ENCODE measurements at regions not wholly inside any gene's neighbourhood (a gene's known extent, or its start where the extent isn't known, plus 50 kb on each side); places are given as distances from the start of the nearest gene placed in this dataset.

DNA sequence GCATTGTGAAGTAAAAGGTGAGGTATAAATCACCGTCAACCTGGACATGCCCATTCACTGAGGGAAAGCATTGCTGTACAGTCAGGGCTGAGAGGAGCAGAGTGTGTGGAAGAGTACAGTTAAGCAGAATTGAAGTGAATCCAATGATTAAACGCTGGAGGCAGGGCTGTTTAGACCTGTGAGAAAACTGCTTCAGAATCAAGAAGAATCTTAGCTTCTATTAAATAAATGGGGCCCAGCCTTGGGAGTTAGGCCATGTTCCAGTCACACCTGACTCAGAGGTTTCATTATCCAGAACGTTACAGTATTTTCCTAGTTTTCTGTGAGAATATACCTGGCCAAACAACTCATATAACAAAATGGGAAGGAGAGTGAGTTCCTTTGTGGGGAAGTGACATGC lies 86.9 kb downstream of the ATP23 start:
- H3K36me3 ChIP-seq: no peaks in the 10 kb centered on the region
- H3K9me3 ChIP-seq: no peaks in the 10 kb centered on the region
- no peaks in the 10 kb centered on the region for H3K4me1 ChIP-seq
- TF ChIP-seq, protein P1, sequence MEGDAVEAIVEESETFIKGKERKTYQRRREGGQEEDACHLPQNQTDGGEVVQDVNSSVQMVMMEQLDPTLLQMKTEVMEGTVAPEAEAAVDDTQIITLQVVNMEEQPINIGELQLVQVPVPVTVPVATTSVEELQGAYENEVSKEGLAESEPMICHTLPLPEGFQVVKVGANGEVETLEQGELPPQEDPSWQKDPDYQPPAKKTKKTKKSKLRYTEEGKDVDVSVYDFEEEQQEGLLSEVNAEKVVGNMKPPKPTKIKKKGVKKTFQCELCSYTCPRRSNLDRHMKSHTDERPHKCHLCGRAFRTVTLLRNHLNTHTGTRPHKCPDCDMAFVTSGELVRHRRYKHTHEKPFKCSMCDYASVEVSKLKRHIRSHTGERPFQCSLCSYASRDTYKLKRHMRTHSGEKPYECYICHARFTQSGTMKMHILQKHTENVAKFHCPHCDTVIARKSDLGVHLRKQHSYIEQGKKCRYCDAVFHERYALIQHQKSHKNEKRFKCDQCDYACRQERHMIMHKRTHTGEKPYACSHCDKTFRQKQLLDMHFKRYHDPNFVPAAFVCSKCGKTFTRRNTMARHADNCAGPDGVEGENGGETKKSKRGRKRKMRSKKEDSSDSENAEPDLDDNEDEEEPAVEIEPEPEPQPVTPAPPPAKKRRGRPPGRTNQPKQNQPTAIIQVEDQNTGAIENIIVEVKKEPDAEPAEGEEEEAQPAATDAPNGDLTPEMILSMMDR (IDR thresholded peaks at IDR 0.05; ENCODE audit: low read depth, low read length): no peak
- H3K4me3 ChIP-seq (ENCODE audit: low read depth, low read length): no peak overlapping the region
- no peak for DNase-seq
- 0 out of 2 replicates have a peak, but pooled peaks cover 7% of the 10 kb centered on the region for H3K27me3 ChIP-seq

DNA sequence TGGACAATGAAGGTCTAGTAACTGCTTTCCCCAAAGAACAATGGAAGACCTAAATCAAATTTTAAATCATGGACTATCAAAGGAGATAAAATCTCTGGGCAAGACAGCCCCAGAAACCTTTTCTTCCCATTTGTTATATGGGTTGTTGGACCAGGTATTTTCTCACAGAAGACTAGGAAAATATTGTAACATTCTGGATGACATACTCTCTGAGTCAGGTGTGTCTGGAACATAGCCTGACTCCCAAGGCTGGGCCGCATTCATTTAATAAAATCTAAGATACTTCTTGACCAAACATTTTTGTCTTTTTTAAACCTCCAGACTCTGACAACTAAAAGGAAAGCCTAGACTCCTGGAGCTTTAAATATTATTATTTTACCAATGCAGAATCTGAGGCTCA lies 87.9 kb downstream of the ATP23 start:
- Histone ChIP-seq H3K9me3 (no peaks in the 10 kb centered on the region), H3K4me1 (no peaks in the 10 kb centered on the region), H3K36me3 (no peaks in the 10 kb centered on the region), H3K4me3 (ENCODE audit: low read depth, low read length) (no peak overlapping the region), H3K27me3 (0 out of 2 replicates have a peak, but pooled peaks cover 7% of the 10 kb centered on the region)
- no peak for DNase-seq
- TF ChIP-seq, protein P1 (IDR thresholded peaks at IDR 0.05; ENCODE audit: low read depth, low read length): no peak

DNA sequence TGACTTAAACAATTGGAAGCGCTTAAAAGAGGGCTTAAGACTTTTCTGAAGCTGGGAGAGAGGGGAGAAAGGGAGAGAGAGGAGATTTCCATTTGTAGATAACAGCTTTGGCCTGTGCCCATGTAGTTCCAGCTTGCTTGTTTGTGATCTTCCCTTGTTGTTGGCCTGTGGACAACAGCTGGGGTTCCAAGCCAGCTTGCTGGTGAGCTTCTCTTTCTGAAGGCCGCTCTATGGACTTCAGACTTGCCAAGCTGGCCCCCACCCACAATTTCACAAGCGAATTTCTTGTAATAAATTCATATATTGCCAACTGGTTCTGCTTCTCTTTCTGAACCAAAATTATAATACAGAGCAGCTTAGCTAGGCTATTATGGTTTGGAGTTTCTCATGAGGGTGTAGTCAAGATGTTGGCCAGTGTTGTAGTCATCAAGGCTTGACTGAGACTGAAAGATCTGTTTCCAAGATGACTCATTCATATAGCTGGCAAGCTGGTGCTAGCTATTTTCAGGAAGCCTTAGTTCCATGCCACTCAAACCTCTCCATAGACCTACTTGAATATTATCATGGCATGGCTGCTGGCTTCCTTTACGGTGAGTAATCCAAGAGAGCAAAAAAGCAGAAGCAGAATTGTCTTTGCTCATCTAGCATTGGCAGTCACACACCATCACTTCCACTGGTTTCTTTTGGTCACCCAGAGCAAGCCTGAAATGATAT lies 89.4 kb downstream of the ATP23 start:
- no peak for DNase-seq
- Histone ChIP-seq H3K36me3 (no peaks in the 10 kb centered on the region), H3K4me3 (ENCODE audit: low read depth, low read length) (no peak overlapping the region), H3K4me1 (no peaks in the 10 kb centered on the region), H3K9me3 (no peaks in the 10 kb centered on the region), H3K27me3 (0 out of 2 replicates have a peak, but pooled peaks cover 7% of the 10 kb centered on the region)
- TF ChIP-seq, protein P1 (IDR thresholded peaks at IDR 0.05; ENCODE audit: low read depth, low read length): no peak

DNA sequence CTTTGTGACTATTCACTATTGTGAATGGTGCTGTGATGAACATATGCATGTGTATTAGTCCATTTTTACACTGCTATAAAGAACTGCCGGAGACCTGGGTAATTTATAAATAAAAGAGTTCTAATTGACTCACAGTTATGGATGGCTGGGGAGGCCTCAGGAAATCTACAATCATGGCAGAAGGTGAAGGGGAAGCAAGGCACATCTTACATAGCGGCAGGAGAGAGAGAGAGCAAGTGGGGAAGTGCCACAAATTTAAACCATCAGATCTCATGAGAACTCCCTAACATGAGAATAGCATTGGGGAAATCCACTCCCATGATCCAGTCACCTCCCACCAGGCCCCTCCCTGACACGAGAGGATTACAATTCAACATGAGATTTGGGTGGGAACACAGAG lies 90.8 kb downstream of the ATP23 start:
- H3K36me3 ChIP-seq: no peaks in the 10 kb centered on the region
- H3K4me3 ChIP-seq (ENCODE audit: low read depth, low read length): no peak overlapping the region
- 0 out of 2 replicates have a peak, but pooled peaks cover 7% of the 10 kb centered on the region for H3K27me3 ChIP-seq
- H3K4me1 ChIP-seq: no peaks in the 10 kb centered on the region
- TF ChIP-seq, protein P1 (IDR thresholded peaks at IDR 0.05; ENCODE audit: low read depth, low read length): no peak
- DNase-seq: no peak
- H3K9me3 ChIP-seq: no peaks in the 10 kb centered on the region

DNA sequence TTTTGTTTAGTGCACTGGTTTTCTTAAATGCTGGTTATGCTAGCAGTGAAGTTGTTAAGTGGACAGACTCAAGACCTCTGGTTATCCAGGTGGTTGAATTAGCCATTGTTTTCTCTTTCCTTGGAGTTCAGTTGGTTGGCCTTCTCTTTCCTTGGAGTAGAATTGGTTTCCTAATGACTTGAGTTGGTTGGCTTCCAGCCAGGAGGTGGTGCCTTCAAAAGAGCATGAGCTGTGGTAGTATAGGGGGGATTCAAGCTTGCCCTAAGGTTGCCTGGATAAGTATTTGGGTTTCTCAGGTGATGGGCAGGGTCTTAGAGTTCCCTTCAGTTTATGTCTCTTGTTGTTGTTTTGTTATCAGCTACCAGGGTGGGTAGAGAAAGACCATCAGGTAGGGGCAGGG lies 92.5 kb downstream of the ATP23 start:
- Histone ChIP-seq H3K9me3 (no peaks in the 10 kb centered on the region), H3K4me3 (ENCODE audit: low read depth, low read length) (no peak overlapping the region), H3K4me1 (no peaks in the 10 kb centered on the region), H3K36me3 (no peaks in the 10 kb centered on the region), H3K27me3 (0 out of 2 replicates have a peak, but pooled peaks cover 4% of the 10 kb centered on the region)
- TF ChIP-seq, protein P1 (IDR thresholded peaks at IDR 0.05; ENCODE audit: low read depth, low read length): no peak
- DNase-seq: no peak

DNA sequence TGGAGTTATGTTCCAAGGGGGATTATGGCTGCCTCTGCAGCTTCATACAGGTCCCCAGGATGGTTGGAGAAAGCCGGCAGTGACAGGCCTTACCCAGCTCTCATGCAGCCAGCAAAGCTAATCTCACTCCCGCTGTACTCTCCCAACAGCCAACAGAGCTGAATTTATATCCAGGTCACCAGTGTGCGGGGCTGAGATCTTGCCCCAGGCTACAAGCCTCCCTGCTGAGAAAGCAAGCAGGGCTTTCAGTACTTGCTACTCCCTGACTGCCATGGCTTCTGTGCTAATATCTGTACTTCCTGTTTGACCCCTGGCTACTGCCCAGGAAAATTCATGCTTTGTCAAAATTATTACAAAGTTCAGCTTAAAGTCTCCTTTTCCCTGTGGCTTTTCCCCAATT lies 92.9 kb downstream of the ATP23 start:
- H3K27me3 ChIP-seq: 0 out of 2 replicates have a peak, but pooled peaks cover 4% of the 10 kb centered on the region
- H3K9me3 ChIP-seq: no peaks in the 10 kb centered on the region
- no peak for DNase-seq
- H3K4me1 ChIP-seq: no peaks in the 10 kb centered on the region
- no peaks in the 10 kb centered on the region for H3K36me3 ChIP-seq
- TF ChIP-seq, protein P1 (IDR thresholded peaks at IDR 0.05; ENCODE audit: low read depth, low read length): no peak
- H3K4me3 ChIP-seq (ENCODE audit: low read depth, low read length): no peak overlapping the region

Measured in BE2C (cell line).